Activated CD4-positive, alpha-beta T cell treated with anti-CD3 and anti-CD28 coated beads, Interleukin-10, Interleukin-2, amounts not matched to agents 100 ng/mL and 50 ng/mL, durations not matched to agents 16 hours and 8 hours (primary cell): ENCODE measurements at regions not wholly inside any gene's neighbourhood (a gene's known extent, or its start where the extent isn't known, plus 50 kb on each side); places are given as distances from the start of the nearest gene placed in this dataset.
"Not testable (repeated sequence)": the region's sequence is repeated elsewhere in the genome, so short reads cannot be mapped to it uniquely, and the experiment has no call there.

Source experiments
- DNase-seq: peaks from one replicate; pipeline ENCODE4 v3.0.0-alpha.2; 2020

GRCh38 chr6:144360401-144360800 lies 75.3 kb downstream of the UTRN start:
- no peak for DNase-seq

- no peak for DNase-seq
Measured at GRCh38 chr6:144361016-144361415, 75.9 kb downstream of the UTRN start.

- DNase-seq, result no peak
Measured at GRCh38 chr6:144362042-144363018, 77.2 kb downstream of the UTRN start.

- no peak for DNase-seq
Measured at GRCh38 chr6:144364208-144364720, 79.1 kb downstream of the UTRN start.

- DNase-seq, result no peak
Measured at GRCh38 chr6:144364782-144365181, 79.6 kb downstream of the UTRN start.

GRCh38 chr6:144365271-144365670 lies 80.1 kb downstream of the UTRN start:
- no peak for DNase-seq

GRCh38 chr6:144369696-144370095 lies 84.6 kb downstream of the UTRN start:
- not testable (repeated sequence) for DNase-seq

GRCh38 chr6:144372116-144372515 lies 87.0 kb downstream of the UTRN start:
- no peak for DNase-seq

- no peak for DNase-seq
Measured at GRCh38 chr6:144372611-144373594, 87.8 kb downstream of the UTRN start.

- not testable (repeated sequence) for DNase-seq
Measured at GRCh38 chr6:144374525-144374924, 89.4 kb downstream of the UTRN start.

GRCh38 chr6:144377586-144378210 lies 92.6 kb downstream of the UTRN start:
- no peak for DNase-seq

GRCh38 chr6:144378437-144378836 lies 93.3 kb downstream of the UTRN start:
- no peak for DNase-seq

GRCh38 chr6:144379356-144379755 lies 94.2 kb downstream of the UTRN start:
- DNase-seq, result no peak

GRCh38 chr6:144381499-144381898 lies 96.4 kb downstream of the UTRN start:
- not testable (repeated sequence) for DNase-seq

GRCh38 chr6:144383336-144383735 lies 98.2 kb downstream of the UTRN start:
- DNase-seq, result no peak

GRCh38 chr6:144384427-144384826 lies 99.3 kb downstream of the UTRN start:
- DNase-seq, result no peak

- not testable (repeated sequence) for DNase-seq
Measured at GRCh38 chr6:144389474-144389873, 104.3 kb downstream of the UTRN start.

GRCh38 chr6:144390202-144390601 lies 105.1 kb downstream of the UTRN start:
- no peak for DNase-seq

GRCh38 chr6:144390886-144391285 lies 105.8 kb downstream of the UTRN start:
- no peak for DNase-seq

- no peak for DNase-seq
Measured at GRCh38 chr6:144392536-144392935, 107.4 kb downstream of the UTRN start.

- no peak for DNase-seq
Measured at GRCh38 chr6:144394210-144394609, 109.1 kb downstream of the UTRN start.

- DNase-seq, result no peak
Measured at GRCh38 chr6:144395014-144395413, 109.9 kb downstream of the UTRN start.

GRCh38 chr6:144395826-144396225 lies 110.7 kb downstream of the UTRN start:
- no peak for DNase-seq
